ENCODE measurements at regions not wholly inside any gene's neighbourhood (a gene's known extent, or its start where the extent isn't known, plus 50 kb on each side); places are given as distances from the start of the nearest gene placed in this dataset.
"Not testable (repeated sequence)": the region's sequence is repeated elsewhere in the genome, so short reads cannot be mapped to it uniquely, and the experiment has no call there.

DNA sequence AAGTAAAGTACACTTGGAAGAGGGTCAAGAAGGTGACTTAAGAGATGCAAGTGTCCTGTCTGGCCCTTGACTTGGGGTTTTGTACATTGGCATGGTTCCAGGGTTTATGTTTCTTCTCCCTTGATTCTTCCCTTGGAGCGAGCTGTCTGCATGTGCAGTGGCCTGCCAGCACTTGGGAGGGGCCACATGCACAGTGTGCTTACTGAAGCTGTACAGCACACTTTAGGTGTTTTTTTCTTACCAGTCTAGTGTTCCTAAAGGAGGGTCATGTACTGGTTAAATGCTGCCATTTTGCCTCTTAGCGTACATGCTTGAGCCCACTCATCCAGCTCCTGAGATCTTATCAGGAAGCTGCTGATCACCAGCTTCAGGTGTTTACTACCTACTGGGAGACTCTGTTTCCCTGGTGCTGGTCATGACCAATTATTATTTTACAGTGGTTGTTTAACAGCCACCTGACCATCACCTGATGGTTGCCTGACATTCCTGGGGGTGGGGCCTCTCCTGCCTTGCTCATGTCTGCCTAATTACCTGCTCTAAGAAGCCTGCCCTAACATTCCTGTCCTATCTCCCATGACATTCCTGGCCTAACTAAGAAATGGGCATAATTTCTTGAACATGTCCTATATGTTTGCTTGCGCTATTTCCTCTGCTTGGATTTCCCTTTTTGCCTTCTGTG, 182.9 kb downstream of the MCHR2 start:
- no peak for DNase-seq (ENCODE audit: insufficient read length)
- no peak for TF ChIP-seq TAF1 (IDR thresholded peaks at IDR 0.05; ENCODE audit: borderline replicate concordance, low read depth, low read length)
- TF ChIP-seq POLR2AphosphoS5 (IDR thresholded peaks at IDR 0.05; ENCODE audit: low read depth, low read length) = no peak
- no peak for TF ChIP-seq POLR2A (IDR thresholded peaks at IDR 0.05; ENCODE audit: low read depth, low read length)
- FAIRE-seq = no peak

GRCh38 chr6:99811636-99812035, 182.4 kb downstream of the MCHR2 start:
- no peak for DNase-seq (ENCODE audit: insufficient read length)
- no peak for FAIRE-seq
- TF ChIP-seq TAF1 (IDR thresholded peaks at IDR 0.05; ENCODE audit: borderline replicate concordance, low read depth, low read length) (no peak), POLR2AphosphoS5 (IDR thresholded peaks at IDR 0.05; ENCODE audit: low read depth, low read length) (no peak)

DNA sequence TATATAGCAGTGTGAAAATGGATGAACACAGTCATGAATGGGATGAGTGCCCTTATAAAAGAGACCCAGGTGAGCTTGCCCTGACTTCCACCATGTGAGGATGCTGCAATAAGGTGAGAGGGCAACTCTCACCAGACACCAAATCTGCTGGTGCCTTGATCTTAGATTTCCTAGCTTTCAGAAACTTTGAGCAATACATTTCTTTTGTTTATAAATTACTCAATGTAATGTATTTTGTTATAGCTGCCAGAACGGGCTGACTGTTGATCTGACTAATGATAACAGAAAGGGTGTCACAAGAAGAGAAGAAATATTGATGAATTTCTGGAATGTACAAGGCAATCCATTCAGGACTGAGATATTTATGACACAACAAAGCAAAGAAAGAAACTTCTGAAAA, 180.5 kb downstream of the MCHR2 start:
- DNase-seq (ENCODE audit: insufficient read length) = no peak
- TF ChIP-seq POLR2AphosphoS5 (IDR thresholded peaks at IDR 0.05; ENCODE audit: low read depth, low read length) (no peak), TAF1 (IDR thresholded peaks at IDR 0.05; ENCODE audit: borderline replicate concordance, low read depth, low read length) (no peak), POLR2A (IDR thresholded peaks at IDR 0.05; ENCODE audit: low read depth, low read length) (no peak)
- no peak for FAIRE-seq

DNA sequence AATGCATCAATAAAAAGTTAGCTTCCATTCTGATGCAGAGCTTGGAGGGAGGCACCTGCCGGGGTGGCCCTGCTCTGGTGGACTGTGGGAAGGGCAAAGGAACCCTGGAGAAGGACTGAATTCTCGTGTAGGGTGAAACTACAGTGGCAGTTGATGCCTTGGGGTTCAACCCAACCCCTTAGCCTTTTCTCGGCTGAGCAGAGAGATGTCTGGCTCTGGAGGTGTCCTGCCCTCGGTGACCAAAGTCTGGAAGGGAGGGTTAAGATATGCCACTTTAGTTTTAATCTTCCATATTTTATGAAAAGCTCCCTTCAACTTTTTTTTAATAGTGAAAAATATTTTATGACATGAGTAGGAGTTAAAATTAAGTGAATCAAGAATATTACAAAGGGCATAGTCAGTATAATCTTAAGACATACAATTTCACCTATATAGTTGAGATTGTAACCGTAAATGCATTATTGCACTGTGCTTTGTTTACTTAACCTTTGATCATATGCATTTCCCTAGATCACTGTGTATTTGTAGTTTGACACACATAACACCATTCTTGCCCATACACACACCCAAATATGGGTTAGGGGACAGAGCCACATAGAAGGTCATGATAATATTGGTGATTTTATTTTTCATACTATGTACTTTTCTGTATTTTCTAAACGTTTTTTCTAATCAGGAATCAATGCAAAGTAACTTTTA, 179.6 kb downstream of the MCHR2 start:
- FAIRE-seq (no peak), DNase-seq (ENCODE audit: insufficient read length) (no peak)
- no peak for TF ChIP-seq POLR2A (IDR thresholded peaks at IDR 0.05; ENCODE audit: low read depth, low read length)

- FAIRE-seq (no peak), DNase-seq (ENCODE audit: insufficient read length) (no peak)
- TF ChIP-seq TAF1 (IDR thresholded peaks at IDR 0.05; ENCODE audit: borderline replicate concordance, low read depth, low read length) = no peak
Observed at GRCh38 chr6:99816795-99817194, 177.2 kb downstream of the MCHR2 start.

DNA sequence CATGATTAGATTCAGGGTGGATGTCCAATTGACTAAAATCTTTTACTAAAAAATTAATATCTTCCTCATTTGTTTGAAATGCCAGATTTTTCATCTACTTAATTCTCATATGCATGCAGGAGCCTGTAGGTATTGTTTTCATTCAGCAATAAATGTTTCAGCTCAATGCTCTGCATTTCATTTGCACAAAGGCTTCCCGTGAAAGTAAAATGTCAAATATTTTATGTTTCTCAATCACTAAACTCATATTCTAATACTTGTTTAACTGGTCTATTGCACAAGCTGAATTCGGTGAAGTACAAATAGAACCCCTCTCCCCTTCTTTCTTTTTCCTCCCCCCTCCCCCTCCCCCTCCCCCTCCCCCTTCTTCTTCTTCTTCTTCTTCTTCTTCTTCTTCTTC, 175.9 kb downstream of the MCHR2 start:
- FAIRE-seq (no peak), DNase-seq (ENCODE audit: insufficient read length) (no peak)
- TF ChIP-seq POLR2AphosphoS5 (IDR thresholded peaks at IDR 0.05; ENCODE audit: low read depth, low read length) (no peak), POLR2A (IDR thresholded peaks at IDR 0.05; ENCODE audit: low read depth, low read length) (no peak), TAF1 (IDR thresholded peaks at IDR 0.05; ENCODE audit: borderline replicate concordance, low read depth, low read length) (no peak)

DNA sequence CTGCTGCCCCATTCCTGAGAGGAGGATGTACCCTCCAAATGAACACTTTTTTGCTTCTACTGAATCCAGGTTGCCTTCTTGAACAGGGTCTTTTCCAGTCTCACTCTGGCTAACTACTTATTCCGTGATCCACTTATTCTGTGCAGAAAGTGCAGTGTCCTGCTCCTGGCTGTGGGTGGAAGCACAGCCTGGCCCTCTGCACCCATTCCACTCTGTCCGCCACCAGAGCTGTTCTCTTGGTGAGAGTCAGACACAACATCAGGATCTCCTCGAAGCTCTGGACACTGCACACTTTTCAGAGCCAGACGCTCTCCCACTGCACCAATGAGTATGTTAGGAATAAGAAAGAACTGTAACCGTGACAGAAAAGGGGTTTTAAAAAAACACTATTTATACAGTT, 174.2 kb downstream of the MCHR2 start:
- no peak for FAIRE-seq
- DNase-seq (ENCODE audit: insufficient read length) = no peak
- TF ChIP-seq POLR2A (IDR thresholded peaks at IDR 0.05; ENCODE audit: low read depth, low read length) (no peak), POLR2AphosphoS5 (IDR thresholded peaks at IDR 0.05; ENCODE audit: low read depth, low read length) (no peak), TAF1 (IDR thresholded peaks at IDR 0.05; ENCODE audit: borderline replicate concordance, low read depth, low read length) (no peak)

GRCh38 chr6:99821164-99821563, 172.9 kb downstream of the MCHR2 start:
- no peak for FAIRE-seq
- no peak for DNase-seq (ENCODE audit: insufficient read length)
- TF ChIP-seq POLR2A (IDR thresholded peaks at IDR 0.05; ENCODE audit: low read depth, low read length) = no peak
- TF ChIP-seq TAF1 (IDR thresholded peaks at IDR 0.05; ENCODE audit: borderline replicate concordance, low read depth, low read length) = no peak
- no peak for TF ChIP-seq POLR2AphosphoS5 (IDR thresholded peaks at IDR 0.05; ENCODE audit: low read depth, low read length)

GRCh38 chr6:99822741-99823512, 171.1 kb downstream of the MCHR2 start:
- TF ChIP-seq TAF1 (IDR thresholded peaks at IDR 0.05; ENCODE audit: borderline replicate concordance, low read depth, low read length) (no peak), POLR2A (IDR thresholded peaks at IDR 0.05; ENCODE audit: low read depth, low read length) (no peak), POLR2AphosphoS5 (IDR thresholded peaks at IDR 0.05; ENCODE audit: low read depth, low read length) (no peak)
- FAIRE-seq (no peak), DNase-seq (ENCODE audit: insufficient read length) (peak; percentile 14)

DNA sequence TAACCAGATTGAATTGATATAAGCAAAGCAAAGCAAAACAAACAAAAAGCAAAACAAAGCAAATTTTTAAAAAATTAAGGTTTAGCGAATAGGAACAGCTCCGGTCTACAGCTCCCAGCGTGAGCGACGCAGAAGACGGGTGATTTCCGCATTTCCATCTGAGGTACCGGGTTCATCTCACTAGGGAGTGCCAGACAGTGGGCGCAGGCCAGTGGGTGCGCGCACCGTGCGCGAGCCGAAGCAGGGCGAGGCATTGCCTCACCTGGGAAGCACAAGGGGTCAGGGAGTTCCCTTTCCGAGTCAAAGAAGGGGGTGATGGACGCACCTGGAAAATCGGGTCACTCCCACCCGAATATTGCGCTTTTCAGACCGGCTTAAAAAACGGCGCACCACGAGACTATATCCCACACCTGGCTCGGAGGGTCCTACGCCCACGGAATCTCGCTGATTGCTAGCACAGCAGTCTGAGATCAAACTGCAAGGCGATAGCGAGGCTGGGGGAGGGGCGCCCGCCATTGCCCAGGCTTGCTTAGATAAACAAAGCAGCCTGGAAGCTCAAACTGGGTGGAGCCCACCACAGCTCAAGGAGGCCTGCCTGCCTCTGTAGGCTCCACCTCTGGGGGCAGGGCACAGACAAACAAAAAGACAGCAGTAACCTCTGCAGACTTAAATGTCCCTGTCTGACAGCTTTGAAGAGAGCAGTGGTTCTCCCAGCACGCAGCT, 170.3 kb downstream of the MCHR2 start:
- not testable (repeated sequence) for DNase-seq (ENCODE audit: insufficient read length); FAIRE-seq

- no peak for DNase-seq (ENCODE audit: insufficient read length)
- FAIRE-seq = no peak
- TF ChIP-seq POLR2AphosphoS5 (IDR thresholded peaks at IDR 0.05; ENCODE audit: low read depth, low read length) (no peak), TAF1 (IDR thresholded peaks at IDR 0.05; ENCODE audit: borderline replicate concordance, low read depth, low read length) (no peak), POLR2A (IDR thresholded peaks at IDR 0.05; ENCODE audit: low read depth, low read length) (no peak)
Observed at GRCh38 chr6:99833034-99833433, 161.0 kb downstream of the MCHR2 start.

DNA sequence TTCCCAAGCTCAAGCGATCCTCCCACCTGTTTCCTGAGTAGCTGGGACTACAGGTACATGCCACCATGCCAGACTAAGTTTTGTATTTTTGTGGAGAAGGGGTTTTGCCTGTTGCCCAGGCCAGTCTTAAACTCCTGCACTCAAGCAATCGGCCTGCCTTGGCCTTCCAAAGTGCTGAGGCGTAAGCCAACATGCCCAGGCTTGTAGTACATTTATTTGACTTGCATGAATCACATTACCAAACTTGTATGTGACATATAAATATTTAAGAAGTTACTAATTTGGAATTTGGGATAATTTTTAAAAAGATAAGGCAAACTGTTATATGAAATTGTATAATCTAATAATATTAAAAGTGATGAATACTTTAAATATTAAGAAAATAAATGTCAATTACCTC, 157.6 kb downstream of the MCHR2 start:
- no peak for TF ChIP-seq POLR2A (IDR thresholded peaks at IDR 0.05; ENCODE audit: low read depth, low read length)
- no peak for TF ChIP-seq POLR2AphosphoS5 (IDR thresholded peaks at IDR 0.05; ENCODE audit: low read depth, low read length)
- TF ChIP-seq TAF1 (IDR thresholded peaks at IDR 0.05; ENCODE audit: borderline replicate concordance, low read depth, low read length) = no peak
- DNase-seq (ENCODE audit: insufficient read length) (no peak), FAIRE-seq (no peak)
